HepG2 (cell line): ENCODE measurements at regions not wholly inside any gene's neighbourhood (a gene's known extent, or its start where the extent isn't known, plus 50 kb on each side); places are given as distances from the start of the nearest gene placed in this dataset.

Experiments used
- CENPT ChIP-seq: sonication (generic); formaldehyde crosslinking; IDR thresholded peaks from 2 replicates; pipeline ENCODE4 v1.8.0; 2022; ENCODE audit warnings: low read depth, mild to moderate bottlenecking, moderate library complexity, missing genetic modification reagents
- ETS1 ChIP-seq: sonication (generic); formaldehyde crosslinking; IDR thresholded peaks from 2 replicates; pipeline ENCODE4 v1.4.0; 2020; ENCODE audit warnings: missing genetic modification reagents
- HNF1A ChIP-seq, 2 experiments: sonication (generic) in 1 of 2; formaldehyde crosslinking in 1 of 2; IDR thresholded peaks; 2 replicates each; pipeline versions ENCODE4 v1.4.0 to v1.6.1; 2016 to 2020; ENCODE audit warnings: borderline replicate concordance in 1 of 2, low read depth in 1 of 2, mild to moderate bottlenecking in 1 of 2, missing genetic modification reagents in 1 of 2
- MBD4 ChIP-seq: IDR thresholded peaks from 2 replicates; pipeline ENCODE4 v1.6.1; 2012; ENCODE audit warnings: low read length, inconsistent platforms, borderline replicate concordance
- MTF2 ChIP-seq: sonication (generic); formaldehyde crosslinking; IDR thresholded peaks from 2 replicates; pipeline ENCODE4 v1.5.0; 2020; ENCODE audit warnings: missing genetic modification reagents, borderline replicate concordance
- YEATS2 ChIP-seq: sonication (generic); formaldehyde crosslinking; IDR thresholded peaks from 2 replicates; pipeline ENCODE4 v1.4.0; 2020; ENCODE audit warnings: missing genetic modification reagents, borderline replicate concordance
- ZBTB43 ChIP-seq: sonication (generic); formaldehyde crosslinking; conservative IDR thresholded peaks from 2 replicates; pipeline ENCODE4 v1.4.0; 2020; ENCODE audit warnings: missing genetic modification reagents
- ZNF574 ChIP-seq: sonication (generic); formaldehyde crosslinking; IDR thresholded peaks from 2 replicates; pipeline ENCODE4 v1.4.0; 2020; ENCODE audit warnings: missing genetic modification reagents
- ZNF691 ChIP-seq: sonication (generic); formaldehyde crosslinking; IDR thresholded peaks from 2 replicates; pipeline ENCODE4 v1.4.0; 2020; ENCODE audit warnings: missing genetic modification reagents, low read depth, mild to moderate bottlenecking, borderline replicate concordance
- ZNF713 ChIP-seq: sonication (generic); formaldehyde crosslinking; IDR thresholded peaks from 2 replicates; pipeline ENCODE4 v1.4.0; 2020; ENCODE audit warnings: mild to moderate bottlenecking, missing genetic modification reagents
- ZSCAN5A ChIP-seq: sonication (generic); formaldehyde crosslinking; IDR thresholded peaks from 2 replicates; pipeline ENCODE4 v1.8.0; 2022; ENCODE audit warnings: mild to moderate bottlenecking, missing genetic modification reagents, borderline replicate concordance

- TF ChIP-seq HNF1A (IDR thresholded peaks at IDR 0.05; ENCODE audit: low read depth) (no peak), HNF1A (CRISPR knock-in tag; IDR thresholded peaks at IDR 0.05; ENCODE audit: borderline replicate concordance) (no peak), MBD4 (no peak), ZBTB43 (CRISPR knock-in tag) (no peak), ZSCAN5A (CRISPR knock-in tag) (no peak), ETS1 (no peak), ZNF691 (no peak), MTF2 (CRISPR knock-in tag) (no peak), YEATS2 (CRISPR knock-in tag) (no peak), ZNF574 (no peak), CENPT (CRISPR knock-in tag) (no peak), ZNF713 (CRISPR knock-in tag) (no peak)
Observed at GRCh38 chr6:67653561-67653960, 981.5 kb upstream of the ADGRB3 start (continued).
